GM23338 (cell line): ENCODE measurements at regions not wholly inside any gene's neighbourhood (a gene's known extent, or its start where the extent isn't known, plus 50 kb on each side); places are given as distances from the start of the nearest gene placed in this dataset.

Experiments used
- ATAC-seq: fragments of 200-7000 bp; cut with Tn5 transposase; 3 replicates; pipeline ENCODE4 v1.9.1; 2020
- DNase-seq: peaks from one replicate; pipeline ENCODE4 v3.0.0-alpha.2; 2015; ENCODE audit warnings: low spot score
- H2AFZ ChIP-seq: fragments of 200-600 bp; sonication (generic); 2 replicates; pipeline ENCODE4 v1.8.0; 2016; ENCODE audit warnings: antibody characterized with exemption, mild to moderate bottlenecking, moderate library complexity
- H3F3A ChIP-seq: fragments of 200-600 bp; sonication (generic); replicated peaks from 2 replicates; pipeline ENCODE4 v1.8.0; 2017; ENCODE audit warnings: antibody characterized with exemption, mixed run types, low read depth
- H3K27ac ChIP-seq: fragments of 200-600 bp; sonication (generic); 2 replicates; pipeline ENCODE4 v1.6.1; 2016; ENCODE audit warnings: low read depth
- H3K27me3 ChIP-seq: fragments of 200-600 bp; sonication (generic); 2 replicates; pipeline ENCODE4 v1.8.0; 2016; ENCODE audit warnings: mild to moderate bottlenecking, mixed run types, moderate library complexity; ENCODE audit not compliant: insufficient read depth
- H3K36me3 ChIP-seq: fragments of 200-600 bp; sonication (generic); 2 replicates; pipeline ENCODE4 v1.8.0; 2016; ENCODE audit warnings: mild to moderate bottlenecking; ENCODE audit not compliant: insufficient read depth
- H3K4me1 ChIP-seq: fragments of 200-600 bp; sonication (generic); 2 replicates; pipeline ENCODE4 v1.8.0; 2016; ENCODE audit warnings: mild to moderate bottlenecking, moderate library complexity; ENCODE audit not compliant: insufficient read depth
- H3K4me2 ChIP-seq: fragments of 200-600 bp; sonication (generic); 2 replicates; pipeline ENCODE4 v1.7.1; 2017; ENCODE audit warnings: mixed run types
- H3K4me3 ChIP-seq: fragments of 200-600 bp; sonication (generic); 2 replicates; pipeline ENCODE4 v1.6.1; 2016; ENCODE audit warnings: mixed run types
- H3K79me2 ChIP-seq: fragments of 200-600 bp; sonication (generic); replicated peaks from 2 replicates; pipeline ENCODE4 v1.8.0; 2017; ENCODE audit warnings: mild to moderate bottlenecking; ENCODE audit not compliant: insufficient read depth
- H3K9me2 ChIP-seq: fragments of 200-600 bp; sonication (generic); 2 replicates; pipeline ENCODE4 v1.8.0; 2017; ENCODE audit not compliant: insufficient read depth
- H4K20me1 ChIP-seq: fragments of 200-600 bp; sonication (generic); replicated peaks from 2 replicates; pipeline ENCODE4 v1.8.0; 2017; ENCODE audit warnings: mild to moderate bottlenecking; ENCODE audit not compliant: insufficient read depth
- H3K27ac Mint-ChIP-seq: 2 replicates; pipeline ENCODE4 v1.8.0; 2020; ENCODE audit warnings: inconsistent platforms, mild to moderate bottlenecking, moderate library complexity, mixed read lengths
- H3K27me3 Mint-ChIP-seq: 3 replicates; pipeline ENCODE4 v1.8.0; 2022; ENCODE audit warnings: low read depth, mild to moderate bottlenecking, moderate library complexity, mixed read lengths, inconsistent platforms; ENCODE audit not compliant: insufficient read depth, poor library complexity
- H3K36me3 Mint-ChIP-seq: 3 replicates; pipeline ENCODE4 v1.8.0; 2021; ENCODE audit warnings: low read depth, mild to moderate bottlenecking, inconsistent platforms, moderate library complexity, mixed read lengths
- H3K4me1 Mint-ChIP-seq: 3 replicates; pipeline ENCODE4 v1.8.0; 2020; ENCODE audit warnings: mild to moderate bottlenecking, inconsistent platforms, mixed read lengths
- H3K4me3 Mint-ChIP-seq: 3 replicates; pipeline ENCODE4 v1.8.0; 2021; ENCODE audit warnings: moderate library complexity, mild to moderate bottlenecking, inconsistent platforms, mixed read lengths
- H3K9me3 Mint-ChIP-seq: 3 replicates; pipeline ENCODE4 v1.8.0; 2020; ENCODE audit warnings: moderate library complexity, mild to moderate bottlenecking, inconsistent platforms, mixed read lengths
- CREB1 ChIP-seq: fragments of 250-450 bp; sonication (Bioruptor Pico); IDR thresholded peaks from 2 replicates; pipeline ENCODE4 v1.5.0; 2020; ENCODE audit warnings: low read depth, mild to moderate bottlenecking, moderate library complexity
- CTCF ChIP-seq, 2 experiments: fragments of 200-600 bp in 1 of 2; sonication (generic) in 1 of 2; conservative IDR thresholded peaks; 2 replicates each; pipeline versions ENCODE4 v1.5.1 to v1.6.1; 2016 to 2017; ENCODE audit warnings: antibody characterized with exemption in 2 of 2, low read depth in 2 of 2, mild to moderate bottlenecking in 2 of 2, moderate library complexity in 1 of 2
- ETS1 ChIP-seq: IDR thresholded peaks from 2 replicates; pipeline ENCODE4 v1.6.1; 2016; ENCODE audit warnings: antibody characterized with exemption
- EZH2 ChIP-seq: fragments of 200-600 bp; sonication (generic); IDR thresholded peaks from one replicate; pipeline ENCODE4 v1.8.0; 2017; ENCODE audit warnings: antibody characterized with exemption, mild to moderate bottlenecking, low read depth; ENCODE audit not compliant: unreplicated experiment
- EZH2phosphoT487 ChIP-seq: fragments of 200-600 bp; sonication (generic); IDR thresholded peaks from one replicate; pipeline ENCODE4 v1.8.1; 2018; ENCODE audit warnings: antibody characterized with exemption; ENCODE audit not compliant: unreplicated experiment
- JUNB ChIP-seq: IDR thresholded peaks from one replicate; pipeline ENCODE4 v1.6.1; 2016; ENCODE audit warnings: antibody characterized with exemption; ENCODE audit not compliant: unreplicated experiment
- NANOG ChIP-seq: IDR thresholded peaks from 2 replicates; pipeline ENCODE4 v1.6.1; 2016; ENCODE audit warnings: antibody characterized with exemption, borderline replicate concordance
- POLR2AphosphoS5 ChIP-seq: IDR thresholded peaks from 2 replicates; pipeline ENCODE4 v1.6.1; 2016; ENCODE audit warnings: antibody characterized with exemption, low read depth
- REST ChIP-seq: IDR thresholded peaks from one replicate; pipeline ENCODE4 v1.6.1; 2018; ENCODE audit warnings: antibody characterized with exemption; ENCODE audit not compliant: unreplicated experiment
- STAT1 ChIP-seq: IDR thresholded peaks from one replicate; pipeline ENCODE4 v1.6.1; 2016; ENCODE audit warnings: antibody characterized with exemption; ENCODE audit not compliant: unreplicated experiment
- ZNF331 ChIP-seq: fragments of 250-450 bp; sonication (Bioruptor Pico); IDR thresholded peaks from 2 replicates; pipeline ENCODE4 v1.5.0; 2020; ENCODE audit warnings: low read depth, mild to moderate bottlenecking, moderate library complexity

GRCh38 chr10:4579844-4580243, 246.2 kb upstream of the AKR1E2 start:
- H3K27me3 ChIP-seq = no peaks in the 10 kb centered on the region
- no peaks in the 10 kb centered on the region for H4K20me1 ChIP-seq
- H3K27me3 Mint-ChIP-seq = no peaks in the 10 kb centered on the region
- H3K36me3 Mint-ChIP-seq = no peaks in the 10 kb centered on the region
- no peaks in the 10 kb centered on the region for H3F3A ChIP-seq
- H3K79me2 ChIP-seq = no peaks in the 10 kb centered on the region
- ATAC-seq = no peak
- no peak for DNase-seq
- no peaks in the 10 kb centered on the region for H3K9me3 Mint-ChIP-seq
- no peak for TF ChIP-seq REST
- TF ChIP-seq ETS1 = no peak
- no peak for TF ChIP-seq STAT1
- no peak for TF ChIP-seq EZH2phosphoT487
- TF ChIP-seq JUNB = no peak
- TF ChIP-seq ZNF331 = no peak
- TF ChIP-seq POLR2AphosphoS5 = no peak
- no peak for TF ChIP-seq CREB1 (CRISPR knock-in tag)
- TF ChIP-seq CTCF (conservative IDR thresholded peaks at IDR 0.05; ENCODE audit: low read depth in 2 of 2) = no peak
- no peak for TF ChIP-seq NANOG
- H3K4me1 ChIP-seq = no peaks in the 10 kb centered on the region
- no peak overlapping the region for H3K4me3 ChIP-seq
- no peaks in the 10 kb centered on the region for H3K4me1 Mint-ChIP-seq
- no peaks in the 10 kb centered on the region for H3K36me3 ChIP-seq
- H2AFZ ChIP-seq = no peak overlapping the region
- no peaks in the 10 kb centered on the region for H3K9me2 ChIP-seq
- no peak overlapping the region for H3K27ac Mint-ChIP-seq
- H3K4me2 ChIP-seq = no peak overlapping the region
- no peak overlapping the region for H3K27ac ChIP-seq
- no peak overlapping the region for H3K4me3 Mint-ChIP-seq

GRCh38 chr10:4576206-4576605, 249.8 kb upstream of the AKR1E2 start:
- ATAC-seq (no peak), DNase-seq (no peak)
- H4K20me1 ChIP-seq = no peaks in the 10 kb centered on the region
- H3K4me1 Mint-ChIP-seq = no peaks in the 10 kb centered on the region
- no peaks in the 10 kb centered on the region for H3K9me3 Mint-ChIP-seq
- no peak overlapping the region for H3K4me3 Mint-ChIP-seq
- H3K4me2 ChIP-seq = no peak overlapping the region
- no peaks in the 10 kb centered on the region for H3K9me2 ChIP-seq
- no peaks in the 10 kb centered on the region for H3K79me2 ChIP-seq
- no peaks in the 10 kb centered on the region for H3K36me3 ChIP-seq
- H3K27me3 ChIP-seq = no peaks in the 10 kb centered on the region
- no peak overlapping the region for H3K4me3 ChIP-seq
- no peaks in the 10 kb centered on the region for H3F3A ChIP-seq
- H3K27me3 Mint-ChIP-seq = no peaks in the 10 kb centered on the region
- H3K27ac Mint-ChIP-seq = no peak overlapping the region
- no peak overlapping the region for H3K27ac ChIP-seq
- no peaks in the 10 kb centered on the region for H3K4me1 ChIP-seq
- H2AFZ ChIP-seq = no peak overlapping the region
- H3K36me3 Mint-ChIP-seq = no peaks in the 10 kb centered on the region
- TF ChIP-seq ZNF331 = no peak
- TF ChIP-seq CREB1 (CRISPR knock-in tag) = no peak
- TF ChIP-seq EZH2 = no peak
- TF ChIP-seq NANOG = no peak
- no peak for TF ChIP-seq REST
- TF ChIP-seq POLR2AphosphoS5 = no peak
